Activated B cell treated with CpG ODN at 0.5 μM for 24 hours (primary cell): ENCODE measurements at regions not wholly inside any gene's neighbourhood (a gene's known extent, or its start where the extent isn't known, plus 50 kb on each side); places are given as distances from the start of the nearest gene placed in this dataset.

Source experiments
- ATAC-seq: fragments of 200-7000 bp; cut with Tn5 transposase; one replicate; pipeline ENCODE4 v1.10.0; 2021; ENCODE audit warnings: low read depth, mild to moderate bottlenecking, moderate library complexity
- CTCF ChIA-PET: fragments of 350-600 bp; sonication (Branson Sonifier 250); formaldehyde crosslinking; loops from one replicate; lab custom pipeline; 2021; ENCODE audit warnings: antibody characterized with exemption; lab: Charles Lee
- POLR2A ChIA-PET: fragments of 350-600 bp; sonication (Branson Sonifier 250); formaldehyde crosslinking; loops from one replicate; lab custom pipeline; 2021; ENCODE audit warnings: antibody characterized with exemption; lab: Charles Lee
- DNase-seq: peaks from one replicate; pipeline ENCODE4 v3.0.0; 2022
- H3K27ac Mint-ChIP-seq: one replicate; pipeline ENCODE4 v1.8.0; 2020; ENCODE audit warnings: mixed read lengths
- H3K27me3 Mint-ChIP-seq: one replicate; pipeline ENCODE4 v1.8.0; 2021; ENCODE audit warnings: mixed read lengths
- H3K36me3 Mint-ChIP-seq: one replicate; pipeline ENCODE4 v1.8.0; 2021; ENCODE audit warnings: low read depth, mixed read lengths
- H3K4me1 Mint-ChIP-seq: one replicate; pipeline ENCODE4 v1.8.0; 2021; ENCODE audit warnings: mixed read lengths
- H3K4me3 Mint-ChIP-seq: one replicate; pipeline ENCODE4 v1.8.0; 2020; ENCODE audit warnings: mild to moderate bottlenecking, mixed read lengths
- H3K9me3 Mint-ChIP-seq: one replicate; pipeline ENCODE4 v1.8.0; 2020; ENCODE audit warnings: mixed read lengths
- intact Hi-C: fragments of 100-400 bp; cut with micrococcal nuclease; formaldehyde crosslinking; loops from one replicate; pipeline ENCODE4 v1.15.1; 2024
- TF ChIP-seq, protein P1 (sequence below): fragments of 200-600 bp; IDR thresholded peaks from one replicate; pipeline ENCODE4 v1.8.0; 2022; ENCODE audit warnings: antibody characterized with exemption, mild to moderate bottlenecking

DNA sequence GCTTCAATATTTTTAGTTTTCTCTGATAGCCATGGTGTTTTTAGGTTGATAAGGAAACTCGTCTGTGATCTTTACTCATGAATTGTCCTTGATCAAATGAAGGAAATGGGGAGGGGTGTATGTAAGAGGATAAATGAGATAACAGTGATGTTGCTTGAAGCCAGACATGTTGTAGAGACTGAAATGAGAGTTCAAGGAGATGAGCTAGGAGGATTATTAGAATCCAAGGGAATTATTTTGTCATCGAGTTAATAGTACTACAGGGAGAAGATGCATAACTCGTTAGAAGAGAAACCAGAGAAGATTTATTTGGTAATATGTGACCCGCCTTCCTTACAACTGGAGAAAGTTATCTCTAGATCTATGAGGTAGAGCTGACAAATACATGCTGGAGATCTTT is 371.3 kb upstream of the DDHD1 start:
- no peaks in the 10 kb centered on the region for H3K9me3 Mint-ChIP-seq

GRCh38 chr14:53523226-53523625 is 370.1 kb upstream of the DDHD1 start:
- Mint-ChIP-seq H3K4me3 (no peak overlapping the region), H3K9me3 (no peaks in the 10 kb centered on the region)

More for the DNA sequence above, 371.3 kb upstream of the DDHD1 start:
- intact Hi-C loops, result no loop called here
- Mint-ChIP-seq H3K27me3 (no peaks in the 10 kb centered on the region), H3K27ac (no peak overlapping the region), H3K4me1 (no peaks in the 10 kb centered on the region), H3K4me3 (no peak overlapping the region), H3K36me3 (no peaks in the 10 kb centered on the region)
- ATAC-seq, result no peak
- DNase-seq, result no peak
- CTCF ChIA-PET, result no interaction called here
- POLR2A ChIA-PET, result no interaction called here
- TF ChIP-seq, protein P1, sequence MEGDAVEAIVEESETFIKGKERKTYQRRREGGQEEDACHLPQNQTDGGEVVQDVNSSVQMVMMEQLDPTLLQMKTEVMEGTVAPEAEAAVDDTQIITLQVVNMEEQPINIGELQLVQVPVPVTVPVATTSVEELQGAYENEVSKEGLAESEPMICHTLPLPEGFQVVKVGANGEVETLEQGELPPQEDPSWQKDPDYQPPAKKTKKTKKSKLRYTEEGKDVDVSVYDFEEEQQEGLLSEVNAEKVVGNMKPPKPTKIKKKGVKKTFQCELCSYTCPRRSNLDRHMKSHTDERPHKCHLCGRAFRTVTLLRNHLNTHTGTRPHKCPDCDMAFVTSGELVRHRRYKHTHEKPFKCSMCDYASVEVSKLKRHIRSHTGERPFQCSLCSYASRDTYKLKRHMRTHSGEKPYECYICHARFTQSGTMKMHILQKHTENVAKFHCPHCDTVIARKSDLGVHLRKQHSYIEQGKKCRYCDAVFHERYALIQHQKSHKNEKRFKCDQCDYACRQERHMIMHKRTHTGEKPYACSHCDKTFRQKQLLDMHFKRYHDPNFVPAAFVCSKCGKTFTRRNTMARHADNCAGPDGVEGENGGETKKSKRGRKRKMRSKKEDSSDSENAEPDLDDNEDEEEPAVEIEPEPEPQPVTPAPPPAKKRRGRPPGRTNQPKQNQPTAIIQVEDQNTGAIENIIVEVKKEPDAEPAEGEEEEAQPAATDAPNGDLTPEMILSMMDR, result no peak

GRCh38 chr14:53520078-53520928 is 367.2 kb upstream of the DDHD1 start:
- no peaks in the 10 kb centered on the region for H3K4me1 Mint-ChIP-seq
- no peak overlapping the region for H3K27ac Mint-ChIP-seq
- no peak overlapping the region for H3K4me3 Mint-ChIP-seq
- DNase-seq (no peak), ATAC-seq (no peak)
- ChIA-PET POLR2A (no interaction called here), CTCF (no interaction called here)
- intact Hi-C loops, result no loop called here
- no peaks in the 10 kb centered on the region for H3K27me3 Mint-ChIP-seq
- TF ChIP-seq, protein P1, result no peak
- H3K9me3 Mint-ChIP-seq, result no peaks in the 10 kb centered on the region
- no peaks in the 10 kb centered on the region for H3K36me3 Mint-ChIP-seq

More at GRCh38 chr14:53523226-53523625, 370.1 kb upstream of the DDHD1 start:
- H3K36me3 Mint-ChIP-seq, result no peaks in the 10 kb centered on the region
- intact Hi-C loops, result no loop called here
- H3K27me3 Mint-ChIP-seq, result no peaks in the 10 kb centered on the region
- ATAC-seq (no peak), DNase-seq (no peak)
- POLR2A ChIA-PET, result no interaction called here
- TF ChIP-seq, protein P1, result no peak
- no peak overlapping the region for H3K27ac Mint-ChIP-seq
- CTCF ChIA-PET, result no interaction called here
- no peaks in the 10 kb centered on the region for H3K4me1 Mint-ChIP-seq

DNA sequence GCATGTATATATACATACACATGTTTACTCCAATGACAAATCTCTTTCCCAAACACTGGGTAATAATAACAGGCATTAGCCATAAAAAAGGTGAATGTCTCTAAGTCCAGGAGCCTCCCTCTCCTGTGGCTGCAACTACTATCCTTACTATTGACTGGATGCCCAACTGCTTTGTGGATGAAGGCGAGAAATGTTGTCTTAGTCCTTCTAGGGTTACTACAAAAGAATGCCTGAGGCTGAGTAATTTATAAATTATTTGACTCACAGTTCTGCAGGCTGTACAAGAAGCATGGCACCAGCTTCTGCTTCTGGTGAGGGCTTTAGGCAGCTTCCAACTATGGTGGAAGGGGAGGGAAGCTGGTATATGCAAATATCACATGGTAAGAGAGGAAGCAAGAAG is 366.0 kb upstream of the DDHD1 start:
- intact Hi-C loops, result no loop called here
- POLR2A ChIA-PET, result no interaction called here
- TF ChIP-seq, protein P1, result no peak

GRCh38 chr14:53517270-53517960 is 364.3 kb upstream of the DDHD1 start:
- TF ChIP-seq, protein P1, result no peak
- no peaks in the 10 kb centered on the region for H3K36me3 Mint-ChIP-seq
- H3K4me3 Mint-ChIP-seq, result no peak overlapping the region
- CTCF ChIA-PET, result no interaction called here
- no peak overlapping the region for H3K27ac Mint-ChIP-seq
- no peak for DNase-seq
- H3K9me3 Mint-ChIP-seq, result no peaks in the 10 kb centered on the region
- no peaks in the 10 kb centered on the region for H3K4me1 Mint-ChIP-seq
- POLR2A ChIA-PET, result no interaction called here
- intact Hi-C loops, result no loop called here
- H3K27me3 Mint-ChIP-seq, result no peaks in the 10 kb centered on the region
- no peak for ATAC-seq

More for the DNA sequence above, 366.0 kb upstream of the DDHD1 start:
- no peaks in the 10 kb centered on the region for H3K9me3 Mint-ChIP-seq
- no peak overlapping the region for H3K4me3 Mint-ChIP-seq
- no peak for ATAC-seq
- no peak for DNase-seq
- no peaks in the 10 kb centered on the region for H3K27me3 Mint-ChIP-seq
- no peaks in the 10 kb centered on the region for H3K36me3 Mint-ChIP-seq
- CTCF ChIA-PET, result no interaction called here
- no peak overlapping the region for H3K27ac Mint-ChIP-seq
- H3K4me1 Mint-ChIP-seq, result no peaks in the 10 kb centered on the region
